Parathyroid adenoma (tissue), 2 donors: ENCODE measurements at regions not wholly inside any gene's neighbourhood (a gene's known extent, or its start where the extent isn't known, plus 50 kb on each side); places are given as distances from the start of the nearest gene placed in this dataset.

ENCODE experiments used
- H2AFZ ChIP-seq: fragments of 300-600 bp; sonication (generic); one replicate; pipeline ENCODE4 v1.7.0; 2017; ENCODE audit warnings: antibody characterized with exemption, mild to moderate bottlenecking
- H3K27ac ChIP-seq: fragments of 300-600 bp; sonication (generic); one replicate; pipeline ENCODE4 v1.7.0; 2017
- H3K27me3 ChIP-seq: fragments of 300-600 bp; sonication (generic); one replicate; pipeline ENCODE4 v1.7.0; 2017; ENCODE audit warnings: low read length; ENCODE audit not compliant: control insufficient read depth, insufficient read depth
- H3K36me3 ChIP-seq: fragments of 300-600 bp; sonication (generic); one replicate; pipeline ENCODE4 v1.7.0; 2017; ENCODE audit warnings: low read length; ENCODE audit not compliant: control insufficient read depth, insufficient read depth
- H3K4me1 ChIP-seq: fragments of 300-600 bp; sonication (generic); one replicate; pipeline ENCODE4 v1.7.0; 2017; ENCODE audit warnings: control low read depth
- H3K4me2 ChIP-seq: fragments of 300-600 bp; sonication (generic); one replicate; pipeline ENCODE4 v1.7.0; 2017; ENCODE audit warnings: low read length
- H3K4me3 ChIP-seq: fragments of 300-600 bp; sonication (generic); one replicate; pipeline ENCODE4 v1.7.0; 2017; ENCODE audit warnings: low read depth, low read length
- H3K79me2 ChIP-seq: fragments of 300-600 bp; sonication (generic); one replicate; pipeline ENCODE4 v1.7.0; 2017; ENCODE audit warnings: control low read depth
- H3K9ac ChIP-seq: fragments of 300-600 bp; sonication (generic); one replicate; pipeline ENCODE4 v1.7.0; 2017; ENCODE audit warnings: mild to moderate bottlenecking
- H3K9me3 ChIP-seq: fragments of 300-600 bp; sonication (generic); one replicate; pipeline ENCODE4 v1.7.0; 2017; ENCODE audit warnings: low read length; ENCODE audit not compliant: control insufficient read depth
- TF ChIP-seq, protein P1 (sequence below): fragments of 300-600 bp; sonication (generic); IDR thresholded peaks from one replicate; pipeline ENCODE4 v1.7.0; 2017; ENCODE audit warnings: antibody characterized with exemption, mild to moderate bottlenecking
- donor health status: primary hyperparathyroidism.

DNA sequence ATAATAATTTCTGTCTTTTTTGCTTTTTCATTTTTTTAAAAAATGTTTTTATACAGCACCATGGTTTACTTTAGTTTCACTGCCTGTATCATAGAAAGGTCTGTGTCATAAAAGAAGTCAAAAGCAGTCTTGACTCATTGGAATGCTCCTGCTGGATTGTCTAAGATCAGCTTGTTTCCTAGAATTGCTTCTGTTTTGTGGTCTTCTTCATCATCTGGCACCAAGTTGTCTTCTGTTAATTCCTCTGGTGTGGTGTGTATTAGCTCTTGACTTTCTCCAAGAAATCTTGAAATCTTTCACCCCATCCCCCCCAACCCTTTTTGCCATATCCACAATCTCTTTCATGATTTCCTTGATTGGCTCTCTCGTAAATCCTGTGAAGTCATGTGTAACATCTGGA, 250.3 kb upstream of the CXCL12 start:
- Histone ChIP-seq H3K79me2 (no peaks in the 10 kb centered on the region), H3K27ac (no peak overlapping the region), H3K9ac (no peak overlapping the region), H3K4me1 (no peaks in the 10 kb centered on the region), H3K9me3 (no peaks in the 10 kb centered on the region), H3K4me2 (no peak overlapping the region), H3K4me3 (no peak overlapping the region), H3K36me3 (no peaks in the 10 kb centered on the region), H2AFZ (no peak overlapping the region), H3K27me3 (no peaks in the 10 kb centered on the region)
- TF ChIP-seq, protein P1, sequence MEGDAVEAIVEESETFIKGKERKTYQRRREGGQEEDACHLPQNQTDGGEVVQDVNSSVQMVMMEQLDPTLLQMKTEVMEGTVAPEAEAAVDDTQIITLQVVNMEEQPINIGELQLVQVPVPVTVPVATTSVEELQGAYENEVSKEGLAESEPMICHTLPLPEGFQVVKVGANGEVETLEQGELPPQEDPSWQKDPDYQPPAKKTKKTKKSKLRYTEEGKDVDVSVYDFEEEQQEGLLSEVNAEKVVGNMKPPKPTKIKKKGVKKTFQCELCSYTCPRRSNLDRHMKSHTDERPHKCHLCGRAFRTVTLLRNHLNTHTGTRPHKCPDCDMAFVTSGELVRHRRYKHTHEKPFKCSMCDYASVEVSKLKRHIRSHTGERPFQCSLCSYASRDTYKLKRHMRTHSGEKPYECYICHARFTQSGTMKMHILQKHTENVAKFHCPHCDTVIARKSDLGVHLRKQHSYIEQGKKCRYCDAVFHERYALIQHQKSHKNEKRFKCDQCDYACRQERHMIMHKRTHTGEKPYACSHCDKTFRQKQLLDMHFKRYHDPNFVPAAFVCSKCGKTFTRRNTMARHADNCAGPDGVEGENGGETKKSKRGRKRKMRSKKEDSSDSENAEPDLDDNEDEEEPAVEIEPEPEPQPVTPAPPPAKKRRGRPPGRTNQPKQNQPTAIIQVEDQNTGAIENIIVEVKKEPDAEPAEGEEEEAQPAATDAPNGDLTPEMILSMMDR: no peak

DNA sequence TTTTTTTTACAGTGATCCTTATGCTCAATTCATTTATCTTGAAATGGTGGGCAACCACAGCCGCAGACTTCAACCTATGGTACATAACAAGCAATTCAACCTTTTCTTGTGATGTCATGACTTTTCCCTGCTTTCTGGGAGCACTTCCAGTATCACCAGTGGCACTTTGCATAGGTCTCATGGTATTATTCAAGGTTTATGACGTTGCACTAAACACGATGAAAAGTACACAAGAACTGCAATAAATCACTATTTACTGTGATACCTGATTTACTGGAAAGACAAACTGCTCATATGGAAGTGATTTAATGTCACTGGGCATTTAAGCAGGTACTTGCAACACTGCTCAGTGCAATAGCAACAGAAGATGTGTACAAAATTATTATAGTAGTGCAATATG, 251.7 kb upstream of the CXCL12 start:
- no peak overlapping the region for H2AFZ ChIP-seq
- TF ChIP-seq, protein P1: no peak
- no peak overlapping the region for H3K9ac ChIP-seq
- H3K36me3 ChIP-seq: no peaks in the 10 kb centered on the region
- no peaks in the 10 kb centered on the region for H3K9me3 ChIP-seq
- H3K27ac ChIP-seq: no peak overlapping the region
- no peaks in the 10 kb centered on the region for H3K79me2 ChIP-seq
- no peaks in the 10 kb centered on the region for H3K4me1 ChIP-seq
- H3K27me3 ChIP-seq: no peaks in the 10 kb centered on the region
- no peak overlapping the region for H3K4me3 ChIP-seq
- no peak overlapping the region for H3K4me2 ChIP-seq

DNA sequence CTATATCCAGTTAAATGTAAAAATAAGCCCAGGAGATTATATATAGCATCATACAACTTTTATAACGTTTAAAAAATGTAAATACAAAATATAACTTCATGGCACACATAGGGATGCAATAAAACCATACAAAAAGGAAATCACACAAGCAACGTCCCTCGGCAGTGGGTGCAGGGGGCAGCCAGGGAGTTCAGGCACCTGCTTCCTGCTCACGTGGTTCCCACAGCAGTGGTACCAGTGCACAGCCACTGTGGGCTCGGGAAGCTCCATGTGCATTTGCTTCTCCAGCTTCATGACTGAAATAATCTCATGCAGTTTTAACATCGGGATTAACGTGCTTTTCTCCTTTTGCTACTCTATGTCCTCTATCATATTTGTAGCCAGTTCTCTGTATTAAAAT, 255.5 kb upstream of the CXCL12 start:
- Histone ChIP-seq H3K4me3 (no peak overlapping the region), H3K9me3 (no peaks in the 10 kb centered on the region), H3K9ac (no peak overlapping the region), H3K4me1 (no peaks in the 10 kb centered on the region), H2AFZ (no peak overlapping the region), H3K27ac (no peak overlapping the region), H3K4me2 (no peak overlapping the region), H3K36me3 (no peaks in the 10 kb centered on the region), H3K79me2 (no peaks in the 10 kb centered on the region), H3K27me3 (no peaks in the 10 kb centered on the region)
- TF ChIP-seq, protein P1: no peak

DNA sequence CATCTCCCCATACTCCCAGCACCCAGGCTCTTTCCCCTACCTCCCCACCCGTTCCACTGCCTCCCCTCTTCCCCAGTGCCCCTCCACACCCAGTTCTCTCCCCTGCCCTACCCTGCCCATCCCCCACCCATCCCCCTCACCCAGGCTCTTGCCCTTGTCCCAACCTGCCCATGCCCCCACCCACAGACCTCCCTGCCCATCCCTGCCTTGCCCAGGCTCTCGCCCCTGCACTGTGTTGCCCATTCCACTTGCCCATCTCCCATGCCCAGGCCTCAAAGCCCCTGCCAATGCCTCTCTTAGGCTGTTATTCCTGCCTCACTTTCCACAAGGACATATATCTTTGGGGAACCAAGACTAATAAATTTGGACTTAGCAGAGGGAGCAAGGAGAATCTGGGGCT, 262.6 kb upstream of the CXCL12 start:
- H3K9ac ChIP-seq: no peak overlapping the region

More for the DNA sequence above, 262.6 kb upstream of the CXCL12 start:
- Histone ChIP-seq H3K4me3 (no peak overlapping the region), H3K79me2 (no peaks in the 10 kb centered on the region), H3K4me1 (no peaks in the 10 kb centered on the region), H3K4me2 (no peak overlapping the region), H3K27me3 (no peaks in the 10 kb centered on the region), H3K27ac (no peak overlapping the region), H3K9me3 (no peaks in the 10 kb centered on the region), H3K36me3 (no peaks in the 10 kb centered on the region), H2AFZ (no peak overlapping the region)
- TF ChIP-seq, protein P1: no peak
